Stimulated activated memory B cell treated with anti-CD40 and anti-IgM and Interleukin-4, amounts not matched to agents 10 μg/mL and 1 μg/mL and 100 μg/mL, for 72 hours (primary cell): ENCODE measurements at regions not wholly inside any gene's neighbourhood (a gene's known extent, or its start where the extent isn't known, plus 50 kb on each side); places are given as distances from the start of the nearest gene placed in this dataset.

ENCODE experiments used
- ATAC-seq: fragments of 150-1000 bp; cut with Tn5 transposase; 2 replicates; pipeline ENCODE4 v1.10.0; 2021
- H3K27ac Mint-ChIP-seq: one replicate; pipeline ENCODE4 v1.8.0; 2022; ENCODE audit warnings: mild to moderate bottlenecking, mixed read lengths
- H3K27me3 Mint-ChIP-seq: one replicate; pipeline ENCODE4 v1.8.0; 2022; ENCODE audit warnings: mixed read lengths
- H3K36me3 Mint-ChIP-seq: one replicate; pipeline ENCODE4 v1.8.0; 2022; ENCODE audit warnings: mixed read lengths
- H3K4me1 Mint-ChIP-seq: one replicate; pipeline ENCODE4 v1.8.0; 2022; ENCODE audit warnings: mixed read lengths
- H3K4me3 Mint-ChIP-seq: one replicate; pipeline ENCODE4 v1.8.0; 2022; ENCODE audit warnings: mild to moderate bottlenecking, moderate library complexity, mixed read lengths
- H3K9me3 Mint-ChIP-seq: one replicate; pipeline ENCODE4 v1.8.0; 2022; ENCODE audit warnings: mixed read lengths

DNA sequence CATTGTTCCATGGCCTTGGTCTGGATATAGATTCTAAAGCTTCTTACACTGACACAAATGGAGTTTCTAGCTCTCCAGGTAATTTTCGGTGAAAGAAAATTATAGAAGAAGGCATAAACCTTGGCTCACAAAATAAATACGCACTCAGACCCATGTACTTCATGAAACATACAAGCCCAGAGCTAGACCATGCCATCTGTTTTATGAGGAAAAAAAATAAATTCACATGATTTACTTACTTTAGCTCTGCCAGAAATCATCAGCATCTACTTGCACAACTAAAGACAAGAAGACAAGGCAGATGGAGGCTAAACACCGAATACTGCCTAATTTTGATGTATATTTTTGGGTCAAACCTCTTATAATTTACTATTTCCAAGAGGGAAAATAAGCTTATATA lies 197.4 kb upstream of the KLF14 start:
- Mint-ChIP-seq H3K27ac (peak overlapping the region; percentile 72), H3K4me3 (no peak overlapping the region), H3K9me3 (no peaks in the 10 kb centered on the region), H3K36me3 (peaks cover 45% of the 10 kb centered on the region), H3K4me1 (peaks cover 87% of the 10 kb centered on the region), H3K27me3 (no peaks in the 10 kb centered on the region)
- ATAC-seq = no peak

DNA sequence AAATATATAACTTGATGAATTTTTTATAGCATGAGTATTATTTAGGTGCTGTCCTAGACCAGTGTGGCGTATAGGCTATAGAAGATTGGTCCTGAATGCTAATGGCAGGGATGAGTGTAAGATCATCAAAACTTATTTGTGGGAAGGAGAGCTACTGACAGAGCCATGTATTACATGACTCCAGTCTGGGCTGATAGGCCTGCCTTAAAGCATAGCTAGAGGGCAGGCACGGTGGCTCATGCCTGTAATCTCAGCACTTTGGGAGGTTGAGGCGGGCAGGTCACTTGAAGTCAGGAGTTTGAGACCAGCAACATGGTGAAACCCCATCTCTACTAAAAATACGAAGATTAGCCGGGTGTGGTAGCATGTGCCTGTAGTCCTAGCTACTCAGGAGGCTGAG lies 198.1 kb upstream of the KLF14 start:
- H3K27me3 Mint-ChIP-seq = no peaks in the 10 kb centered on the region
- H3K36me3 Mint-ChIP-seq = peaks cover 51% of the 10 kb centered on the region
- no peak overlapping the region for H3K4me3 Mint-ChIP-seq
- no peak for ATAC-seq
- no peaks in the 10 kb centered on the region for H3K9me3 Mint-ChIP-seq
- H3K4me1 Mint-ChIP-seq = peaks cover 87% of the 10 kb centered on the region
- H3K27ac Mint-ChIP-seq = no peak overlapping the region

DNA sequence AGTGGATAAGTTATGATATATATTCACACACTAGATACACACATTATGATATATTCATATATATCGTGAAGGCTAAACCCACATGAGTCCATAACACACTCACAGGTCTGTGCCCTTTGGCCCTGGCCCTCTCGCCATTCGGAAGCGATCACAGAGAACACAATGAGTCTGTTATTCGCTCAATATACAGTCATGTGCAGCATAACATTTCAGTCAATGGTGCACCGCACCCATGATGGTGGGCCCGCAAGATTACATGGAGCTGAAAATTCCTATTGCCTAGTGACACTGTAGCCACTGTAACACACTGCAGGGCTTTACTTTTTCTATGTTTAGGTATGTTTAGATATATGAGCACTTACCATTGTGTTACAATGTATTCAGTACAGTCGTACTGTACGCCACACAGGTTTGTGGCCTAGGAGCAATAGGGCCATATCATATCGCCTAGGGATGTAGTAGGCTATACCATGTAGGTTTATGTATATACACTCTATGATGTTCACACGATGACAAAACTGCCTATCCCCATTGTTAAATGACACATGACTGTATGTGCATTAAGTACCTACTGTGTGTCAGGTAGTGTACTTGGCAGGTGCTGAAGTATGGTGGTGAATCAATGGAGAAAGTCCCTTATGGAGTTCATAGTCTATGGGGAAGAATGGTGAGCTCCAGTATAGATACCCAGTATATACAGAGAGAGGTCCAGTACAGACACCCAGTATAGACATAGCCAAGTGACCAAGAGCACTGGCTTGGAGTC lies 198.8 kb upstream of the KLF14 start:
- peak overlapping the region; percentile 13 for H3K27ac Mint-ChIP-seq
- H3K4me3 Mint-ChIP-seq = no peak overlapping the region
- H3K36me3 Mint-ChIP-seq = peaks cover 46% of the 10 kb centered on the region
- peaks cover 83% of the 10 kb centered on the region for H3K4me1 Mint-ChIP-seq
- no peaks in the 10 kb centered on the region for H3K27me3 Mint-ChIP-seq
- no peaks in the 10 kb centered on the region for H3K9me3 Mint-ChIP-seq
- ATAC-seq = no peak

DNA sequence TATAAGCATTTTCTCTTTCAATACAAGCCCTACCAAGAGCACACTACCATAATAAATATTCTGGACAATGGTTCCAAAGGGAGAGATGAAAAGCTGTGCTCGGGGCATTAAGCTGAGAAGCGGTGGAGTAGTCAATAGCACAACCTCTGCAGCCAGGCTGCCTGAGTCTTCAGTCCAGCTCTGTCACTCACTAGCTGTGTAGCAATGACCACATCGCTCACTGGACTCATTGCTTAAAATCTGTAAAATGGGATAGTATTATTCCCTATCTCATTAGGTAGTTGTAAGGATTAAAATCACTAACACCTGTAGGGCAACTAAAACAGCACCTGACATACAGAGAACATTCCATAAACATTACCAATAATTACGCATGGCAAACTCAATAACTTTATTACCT lies 199.9 kb upstream of the KLF14 start:
- H3K4me3 Mint-ChIP-seq = no peak overlapping the region
- H3K36me3 Mint-ChIP-seq = peaks cover 44% of the 10 kb centered on the region
- ATAC-seq = no peak
- H3K27me3 Mint-ChIP-seq = no peaks in the 10 kb centered on the region
- H3K27ac Mint-ChIP-seq = peak overlapping the region; percentile 13
- no peaks in the 10 kb centered on the region for H3K9me3 Mint-ChIP-seq
- H3K4me1 Mint-ChIP-seq = peaks cover 74% of the 10 kb centered on the region

DNA sequence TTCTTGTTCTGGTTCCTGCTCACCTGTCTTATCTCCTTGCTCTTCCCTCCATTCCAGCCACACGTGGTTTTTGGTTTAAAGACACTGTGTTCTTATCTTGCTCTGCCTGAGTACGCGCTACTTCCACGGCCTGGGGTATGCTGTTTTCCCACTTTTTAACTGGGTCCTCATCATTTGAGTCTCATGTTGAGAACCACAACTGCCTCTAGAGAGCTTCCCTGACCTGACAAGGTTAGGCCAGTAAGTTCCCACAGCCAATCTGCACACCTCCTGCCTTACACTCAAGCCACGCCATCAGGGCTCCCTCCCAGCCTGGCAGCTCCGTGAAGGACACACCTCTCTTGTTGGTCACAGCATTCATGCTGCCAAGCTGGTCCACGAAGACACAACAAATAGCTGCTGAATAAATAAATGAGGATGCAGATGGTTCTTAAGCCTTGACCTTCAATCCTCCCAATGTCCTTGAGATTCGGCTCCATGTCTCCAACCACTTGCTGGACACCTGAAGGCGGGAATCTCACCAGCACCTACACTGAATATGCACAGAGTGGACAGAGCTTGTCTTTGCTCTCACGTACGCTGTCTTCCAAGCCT lies 201.7 kb upstream of the KLF14 start:
- H3K4me1 Mint-ChIP-seq = peaks cover 76% of the 10 kb centered on the region
- H3K27me3 Mint-ChIP-seq = no peaks in the 10 kb centered on the region
- no peak for ATAC-seq
- peaks cover 52% of the 10 kb centered on the region for H3K36me3 Mint-ChIP-seq
- no peak overlapping the region for H3K27ac Mint-ChIP-seq
- H3K9me3 Mint-ChIP-seq = no peaks in the 10 kb centered on the region
- H3K4me3 Mint-ChIP-seq = no peak overlapping the region

DNA sequence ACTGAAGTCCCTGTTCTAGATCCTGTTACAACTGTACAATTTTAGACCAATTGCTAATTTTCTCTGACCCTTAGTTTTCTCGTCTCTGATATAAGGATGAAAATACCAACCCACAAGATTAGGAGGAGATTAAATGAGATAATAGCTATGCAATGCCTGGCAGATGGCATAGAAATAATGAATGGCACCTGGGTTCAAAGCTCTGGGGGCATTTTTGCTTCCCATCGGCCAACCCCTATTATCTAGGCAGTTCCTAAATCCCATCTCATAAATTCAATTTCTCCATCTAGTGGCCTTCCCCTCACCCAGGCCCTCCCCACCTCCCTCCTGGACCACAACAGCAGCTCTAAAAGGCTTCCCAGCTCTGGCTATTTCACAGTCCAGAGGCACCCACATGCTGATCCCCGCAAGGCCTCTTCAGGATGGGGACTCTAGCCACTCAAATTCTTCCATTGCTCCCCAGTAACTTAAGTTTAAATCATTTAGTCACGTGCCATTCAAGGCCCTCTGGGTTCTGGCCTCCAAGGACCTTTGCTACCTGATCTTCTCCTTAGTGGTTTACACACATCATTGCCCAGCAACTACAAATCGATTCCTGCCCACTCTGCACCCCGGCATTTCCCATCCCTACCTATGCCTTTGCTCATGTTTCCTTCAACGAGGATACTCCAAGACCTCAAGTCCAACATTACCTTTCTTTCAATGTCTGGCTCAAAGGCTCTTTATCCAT lies 202.4 kb upstream of the KLF14 start:
- Mint-ChIP-seq H3K9me3 (no peaks in the 10 kb centered on the region), H3K27ac (peak overlapping the region; percentile 65), H3K4me1 (peaks cover 76% of the 10 kb centered on the region), H3K27me3 (no peaks in the 10 kb centered on the region), H3K4me3 (no peak overlapping the region), H3K36me3 (peaks cover 59% of the 10 kb centered on the region)
- ATAC-seq = no peak

DNA sequence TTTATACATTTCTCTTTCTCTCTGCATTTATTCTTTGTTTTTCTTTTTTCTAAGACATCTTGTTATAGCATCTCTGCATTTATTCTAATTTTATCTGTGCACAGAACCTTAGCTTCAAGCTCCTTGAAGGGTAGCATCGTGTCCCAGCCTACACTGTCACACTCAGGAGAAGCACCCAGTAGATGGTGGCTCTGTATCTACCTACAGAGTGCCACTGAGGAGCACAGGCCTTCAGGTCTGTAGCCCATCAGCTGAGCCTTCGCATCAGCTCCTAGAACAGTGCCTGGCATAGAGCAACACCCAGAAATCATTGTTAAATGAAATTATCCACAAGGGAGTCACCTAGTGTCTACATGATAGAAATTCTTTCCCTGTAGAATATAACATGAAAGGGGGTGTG lies 203.0 kb upstream of the KLF14 start:
- H3K36me3 Mint-ChIP-seq = peaks cover 64% of the 10 kb centered on the region
- no peaks in the 10 kb centered on the region for H3K27me3 Mint-ChIP-seq
- H3K4me1 Mint-ChIP-seq = peaks cover 76% of the 10 kb centered on the region
- no peak for ATAC-seq
- peak overlapping the region; percentile 65 for H3K27ac Mint-ChIP-seq
- no peaks in the 10 kb centered on the region for H3K9me3 Mint-ChIP-seq
- H3K4me3 Mint-ChIP-seq = no peak overlapping the region

DNA sequence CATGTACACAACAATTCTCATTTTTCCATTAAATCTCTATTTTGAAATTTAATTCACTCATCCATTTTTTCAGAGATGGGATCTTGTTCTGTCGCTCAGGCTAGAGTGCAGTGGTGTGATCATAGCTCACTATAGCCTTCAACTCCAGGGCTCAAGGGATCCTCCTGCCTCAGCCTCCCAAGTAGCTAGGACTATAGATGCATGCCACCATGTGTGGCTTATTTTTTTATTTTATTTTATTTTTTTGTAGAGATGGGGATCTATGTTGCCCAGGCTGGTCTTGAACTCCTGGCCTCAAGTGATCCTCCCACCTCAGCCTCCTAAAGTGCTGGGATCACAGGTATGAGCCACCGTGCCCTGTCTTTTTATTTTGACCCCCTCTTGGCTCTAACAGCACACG lies 203.8 kb upstream of the KLF14 start:
- Mint-ChIP-seq H3K36me3 (peaks cover 68% of the 10 kb centered on the region), H3K27me3 (no peaks in the 10 kb centered on the region), H3K4me3 (no peak overlapping the region), H3K4me1 (peaks cover 79% of the 10 kb centered on the region), H3K9me3 (no peaks in the 10 kb centered on the region), H3K27ac (peak overlapping the region; percentile 41)
- ATAC-seq = no peak

DNA sequence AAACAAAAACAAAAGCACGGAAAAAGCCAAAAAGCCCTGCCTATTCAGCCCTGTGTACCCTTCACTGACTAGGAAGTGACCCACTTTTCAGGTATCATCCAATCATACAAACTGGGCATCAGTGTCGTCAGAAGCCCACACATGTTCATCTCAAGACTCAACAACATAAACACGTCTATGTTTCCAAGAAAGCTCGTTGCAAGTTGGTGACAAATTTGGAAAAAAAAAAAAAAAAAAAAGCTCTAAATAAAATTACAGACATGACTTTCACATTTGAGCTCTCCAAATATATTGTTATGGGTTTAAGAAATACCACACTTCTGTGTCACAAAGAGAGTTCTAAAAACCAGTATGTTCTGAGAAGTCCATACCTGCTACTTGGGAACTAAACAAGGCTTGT lies 204.7 kb upstream of the KLF14 start:
- no peak for ATAC-seq
- Mint-ChIP-seq H3K9me3 (no peaks in the 10 kb centered on the region), H3K27ac (peak overlapping the region; percentile 41), H3K36me3 (peaks cover 63% of the 10 kb centered on the region), H3K4me1 (peaks cover 79% of the 10 kb centered on the region), H3K4me3 (no peak overlapping the region), H3K27me3 (no peaks in the 10 kb centered on the region)

DNA sequence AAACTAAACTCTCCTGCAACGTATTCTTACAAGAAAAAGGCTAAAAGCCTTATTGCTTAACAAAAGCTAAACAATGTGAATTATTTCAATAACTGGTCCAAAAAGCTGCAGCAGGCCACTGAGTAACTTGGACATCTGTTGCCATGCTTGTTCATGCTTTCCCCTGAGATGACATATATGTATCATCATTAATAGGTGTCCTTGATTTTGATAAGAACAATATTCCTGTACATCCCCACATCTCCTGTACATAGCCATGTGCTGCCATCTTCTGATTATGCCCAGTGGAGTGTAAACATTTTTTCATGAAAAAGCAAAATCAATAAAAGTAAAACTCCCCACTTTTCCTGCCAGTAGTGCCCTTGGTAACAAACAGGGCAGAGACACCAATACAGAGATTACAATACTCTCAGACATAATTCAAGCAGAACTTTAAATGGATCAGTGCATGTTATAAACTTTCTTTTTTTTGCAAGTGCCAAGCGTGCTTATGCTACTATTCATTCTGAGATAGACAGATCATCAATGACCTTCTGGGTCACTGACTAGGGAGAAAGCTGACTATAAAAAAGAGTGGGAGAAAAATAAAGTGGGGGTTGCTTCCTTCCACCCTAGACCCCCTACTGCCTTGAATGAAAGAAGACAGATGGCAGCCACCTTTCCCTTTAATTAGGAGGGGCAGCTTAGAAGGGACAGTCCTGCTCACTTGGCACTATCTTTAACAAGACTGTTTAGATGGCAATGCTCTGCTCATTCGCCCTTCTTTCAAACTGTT lies 205.5 kb upstream of the KLF14 start:
- Mint-ChIP-seq H3K4me1 (peaks cover 81% of the 10 kb centered on the region), H3K36me3 (peaks cover 64% of the 10 kb centered on the region), H3K27ac (peak overlapping the region; percentile 62), H3K4me3 (peak overlapping the region; percentile 47), H3K27me3 (no peaks in the 10 kb centered on the region), H3K9me3 (no peaks in the 10 kb centered on the region)
- ATAC-seq = no peak

DNA sequence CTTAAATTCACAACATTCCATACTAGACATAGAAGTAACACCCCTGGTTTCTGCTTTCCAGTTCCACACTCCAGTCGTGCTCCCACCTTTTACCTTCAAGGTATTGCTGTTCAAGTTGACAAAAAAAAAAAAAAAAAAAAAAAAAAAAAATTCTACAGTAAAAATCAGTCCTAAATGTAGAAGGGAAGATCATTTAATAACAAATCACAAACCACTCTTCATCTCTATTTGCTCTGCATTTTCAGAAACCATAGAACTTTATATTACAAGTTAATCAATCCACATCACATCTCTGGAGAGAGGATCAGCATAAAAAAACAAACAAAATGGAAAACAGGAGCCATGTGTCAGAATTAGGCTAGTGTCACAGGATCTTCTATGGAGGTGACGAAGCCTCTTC lies 206.3 kb upstream of the KLF14 start:
- Mint-ChIP-seq H3K4me1 (peaks cover 81% of the 10 kb centered on the region), H3K36me3 (peaks cover 58% of the 10 kb centered on the region), H3K9me3 (no peaks in the 10 kb centered on the region), H3K4me3 (peak overlapping the region; percentile 65), H3K27ac (peak overlapping the region; percentile 84), H3K27me3 (no peaks in the 10 kb centered on the region)
- no peak for ATAC-seq

DNA sequence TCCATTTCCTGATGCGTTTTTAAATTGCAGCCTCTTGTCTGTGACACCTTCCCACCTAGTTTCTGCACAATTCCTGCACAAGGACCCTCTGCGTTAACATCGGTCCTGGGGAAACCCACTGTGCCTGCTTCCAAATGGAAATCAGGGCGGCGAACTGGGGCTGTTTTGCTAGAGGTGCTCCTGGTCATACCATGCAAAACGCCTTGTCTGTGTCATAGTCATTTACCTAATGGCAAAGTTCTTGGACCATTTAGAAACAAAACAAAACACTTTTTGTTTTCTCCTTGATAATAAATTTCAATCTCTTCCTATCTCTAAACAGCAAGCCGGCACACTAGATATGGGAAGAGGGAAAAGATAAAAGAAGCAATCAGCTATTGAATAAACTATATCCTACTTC lies 206.9 kb upstream of the KLF14 start:
- Mint-ChIP-seq H3K27me3 (no peaks in the 10 kb centered on the region), H3K4me1 (peaks cover 81% of the 10 kb centered on the region), H3K36me3 (peaks cover 52% of the 10 kb centered on the region), H3K27ac (peak overlapping the region; percentile 84), H3K9me3 (no peaks in the 10 kb centered on the region), H3K4me3 (peak overlapping the region; percentile 75)
- no peak for ATAC-seq

DNA sequence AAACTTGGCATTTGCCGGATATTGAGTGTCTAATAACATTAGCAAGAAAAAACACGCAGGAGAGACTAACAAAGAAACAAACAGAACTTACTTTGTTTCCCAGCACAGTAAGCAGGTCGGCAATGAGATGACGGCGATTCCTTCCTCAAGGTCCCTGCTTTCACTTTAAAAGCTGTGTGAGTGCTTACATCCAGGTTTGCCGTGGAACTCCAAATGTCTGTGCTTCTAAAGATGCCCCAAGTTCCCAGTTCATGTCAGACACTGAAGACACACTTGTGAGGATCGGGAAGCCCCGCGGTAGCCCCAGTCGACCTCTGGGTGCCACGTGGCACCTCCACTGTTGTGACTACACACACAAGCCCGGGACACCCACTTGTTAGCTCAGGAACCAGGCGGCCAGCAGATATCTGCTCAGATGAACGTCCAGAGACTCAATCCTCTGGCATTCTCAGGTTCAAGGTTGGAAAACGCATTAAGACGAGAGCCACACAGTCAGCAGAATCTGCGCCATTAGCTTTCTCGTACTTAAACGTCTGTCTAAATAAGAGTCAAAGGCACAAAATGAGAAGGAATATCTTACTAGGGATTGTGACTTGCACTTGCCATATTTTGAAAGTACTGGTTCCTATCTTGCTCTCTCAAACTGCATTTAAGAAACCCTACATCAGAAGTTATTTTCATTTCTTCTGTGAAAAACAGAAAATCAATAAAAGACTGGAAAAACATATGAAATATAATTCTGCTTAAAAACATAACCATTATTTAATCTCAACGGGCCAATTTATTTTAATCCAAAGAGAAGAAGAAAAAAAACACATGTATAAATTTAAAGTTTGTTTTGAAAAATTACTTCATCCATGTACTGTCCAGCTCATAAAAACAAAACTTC lies 207.6 kb upstream of the KLF14 start:
- ATAC-seq = peak; percentile 62
- Mint-ChIP-seq H3K4me1 (peaks cover 81% of the 10 kb centered on the region), H3K27me3 (no peaks in the 10 kb centered on the region), H3K36me3 (peaks cover 48% of the 10 kb centered on the region), H3K27ac (peak overlapping the region; percentile 84), H3K4me3 (peak overlapping the region; percentile 75), H3K9me3 (no peaks in the 10 kb centered on the region)

DNA sequence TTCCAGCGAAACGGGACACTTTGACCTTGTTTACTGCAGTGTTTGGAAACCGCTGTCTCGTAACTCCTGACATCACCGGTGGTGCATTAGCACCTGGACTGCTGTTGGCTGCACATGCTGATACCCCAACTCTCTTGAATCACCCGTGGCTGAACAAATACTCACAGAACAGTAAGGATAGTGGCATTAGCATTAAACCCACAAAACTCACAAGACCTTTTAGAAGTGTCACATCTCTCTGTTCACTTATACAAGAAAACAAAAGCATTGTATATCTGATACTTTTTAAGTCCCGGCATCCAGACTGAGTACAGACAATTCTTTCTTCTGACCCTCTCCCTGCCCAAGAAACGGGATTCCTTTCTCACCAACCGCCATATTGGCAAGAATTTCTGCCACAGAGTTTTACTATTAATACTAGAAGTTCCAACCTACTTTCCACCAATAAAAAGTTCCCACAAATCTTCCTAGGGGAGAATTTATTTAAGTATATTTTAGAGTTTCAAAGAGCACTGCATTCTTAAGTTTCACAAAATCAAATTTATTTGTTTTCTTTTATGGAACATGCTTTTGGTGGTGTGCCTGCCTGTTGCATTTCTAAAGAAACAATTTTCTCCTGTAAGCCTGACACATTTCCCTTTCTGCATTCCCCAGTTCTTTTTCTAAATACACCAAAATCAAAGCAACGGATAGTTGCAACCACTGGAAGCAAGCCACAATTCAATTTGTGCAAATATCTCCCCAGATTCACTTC lies 208.4 kb upstream of the KLF14 start:
- peaks cover 47% of the 10 kb centered on the region for H3K36me3 Mint-ChIP-seq
- no peak for ATAC-seq
- H3K4me3 Mint-ChIP-seq = peak overlapping the region; percentile 75
- H3K27ac Mint-ChIP-seq = peak overlapping the region; percentile 84
- peaks cover 80% of the 10 kb centered on the region for H3K4me1 Mint-ChIP-seq
- H3K27me3 Mint-ChIP-seq = no peaks in the 10 kb centered on the region
- no peaks in the 10 kb centered on the region for H3K9me3 Mint-ChIP-seq
